Skeletal muscle cell (primary cell): ENCODE measurements at regions not wholly inside any gene's neighbourhood (a gene's known extent, or its start where the extent isn't known, plus 50 kb on each side); places are given as distances from the start of the nearest gene placed in this dataset.
"Not testable (repeated sequence)": the region's sequence is repeated elsewhere in the genome, so short reads cannot be mapped to it uniquely, and the experiment has no call there.

Source experiments
- DNase-seq: peaks from one replicate; pipeline ENCODE4 v3.0.0-alpha.2; 2010; ENCODE audit warnings: low read depth
- H3K4me3 ChIP-seq: 2 replicates; pipeline ENCODE4 v1.5.1; 2011; ENCODE audit warnings: low read depth, mild to moderate bottlenecking, control low read depth, low read length, moderate library complexity

- no peak for DNase-seq
- H3K4me3 ChIP-seq, result no peak overlapping the region
Observed at GRCh38 chrY:7703578-7704140, 792.1 kb upstream of the AMELY start.

GRCh38 chrY:7702481-7702880, 790.9 kb upstream of the AMELY start:
- DNase-seq, result no peak
- no peak overlapping the region for H3K4me3 ChIP-seq

GRCh38 chrY:7701676-7702075, 790.1 kb upstream of the AMELY start:
- no peak for DNase-seq
- no peak overlapping the region for H3K4me3 ChIP-seq

GRCh38 chrY:7697506-7697905, 786.0 kb upstream of the AMELY start:
- no peak overlapping the region for H3K4me3 ChIP-seq
- DNase-seq, result no peak

GRCh38 chrY:7692701-7693100, 781.1 kb upstream of the AMELY start:
- no peak overlapping the region for H3K4me3 ChIP-seq
- DNase-seq, result no peak

GRCh38 chrY:7687086-7687485, 775.5 kb upstream of the AMELY start:
- H3K4me3 ChIP-seq, result no peak overlapping the region
- DNase-seq, result no peak

- no peak overlapping the region for H3K4me3 ChIP-seq
- DNase-seq, result no peak
Observed at GRCh38 chrY:7684546-7684945, 773.0 kb upstream of the AMELY start.

GRCh38 chrY:7682386-7682785, 770.8 kb upstream of the AMELY start:
- no peak overlapping the region for H3K4me3 ChIP-seq
- DNase-seq, result no peak

- DNase-seq, result no peak
- no peak overlapping the region for H3K4me3 ChIP-seq
Observed at GRCh38 chrY:7681426-7681825, 769.9 kb upstream of the AMELY start.

- DNase-seq, result no peak
- no peak overlapping the region for H3K4me3 ChIP-seq
Observed at GRCh38 chrY:7674465-7674864, 762.9 kb upstream of the AMELY start.

GRCh38 chrY:7672796-7673195, 761.2 kb upstream of the AMELY start:
- no peak for DNase-seq

GRCh38 chrY:7663261-7663660, 751.7 kb upstream of the AMELY start:
- no peak overlapping the region for H3K4me3 ChIP-seq
- DNase-seq, result no peak

More at GRCh38 chrY:7672796-7673195, 761.2 kb upstream of the AMELY start:
- no peak overlapping the region for H3K4me3 ChIP-seq

- no peak overlapping the region for H3K4me3 ChIP-seq
- DNase-seq, result no peak
Observed at GRCh38 chrY:7659047-7659446, 747.5 kb upstream of the AMELY start.

- H3K4me3 ChIP-seq, result no peak overlapping the region
- DNase-seq, result no peak
Observed at GRCh38 chrY:7656596-7656995, 745.0 kb upstream of the AMELY start.

GRCh38 chrY:7654985-7655384, 743.4 kb upstream of the AMELY start:
- no peak overlapping the region for H3K4me3 ChIP-seq
- DNase-seq, result no peak

GRCh38 chrY:7649866-7650265, 738.3 kb upstream of the AMELY start:
- H3K4me3 ChIP-seq, DNase-seq: not testable (repeated sequence)
